Erythroblast (primary cell): ENCODE measurements at regions not wholly inside any gene's neighbourhood (a gene's known extent, or its start where the extent isn't known, plus 50 kb on each side); places are given as distances from the start of the nearest gene placed in this dataset.
"Not testable (repeated sequence)": the region's sequence is repeated elsewhere in the genome, so short reads cannot be mapped to it uniquely, and the experiment has no call there.

ENCODE experiments used
- DNase-seq, 2 experiments: peaks; one replicate each; lab custom pipeline; 2025; lab: John Stamatoyannopoulos, UW
- GATA1 ChIP-seq: IDR thresholded peaks from 2 replicates; pipeline ENCODE4 v1.6.1; 2011; ENCODE audit warnings: low read depth, mild to moderate bottlenecking, control low read depth, low read length, moderate library complexity
- POLR2A ChIP-seq: IDR thresholded peaks from 2 replicates; pipeline ENCODE4 v1.6.1; 2011; ENCODE audit warnings: mild to moderate bottlenecking, low read length

DNA sequence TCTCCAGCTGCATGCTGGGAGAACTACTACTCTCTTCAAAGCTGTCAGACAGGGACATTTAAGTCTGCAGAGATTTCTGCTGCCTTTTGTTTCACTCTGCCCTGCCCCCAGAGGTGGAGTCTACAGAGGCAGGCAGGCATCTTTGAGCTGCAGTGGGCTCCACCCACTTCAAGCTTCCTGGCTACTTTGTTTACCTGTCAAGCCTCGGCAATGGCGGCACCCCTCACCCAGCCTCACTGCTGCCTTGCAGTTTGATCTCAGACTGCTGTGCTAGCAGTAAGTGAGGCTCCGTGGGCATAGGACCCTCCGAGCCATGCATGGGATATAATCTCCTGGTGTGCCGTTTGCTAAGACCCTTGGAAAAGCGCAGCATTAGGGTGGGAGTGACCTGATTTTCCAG lies 61.7 kb downstream of the DMRTA1 start:
- not testable (repeated sequence) for DNase-seq

DNA sequence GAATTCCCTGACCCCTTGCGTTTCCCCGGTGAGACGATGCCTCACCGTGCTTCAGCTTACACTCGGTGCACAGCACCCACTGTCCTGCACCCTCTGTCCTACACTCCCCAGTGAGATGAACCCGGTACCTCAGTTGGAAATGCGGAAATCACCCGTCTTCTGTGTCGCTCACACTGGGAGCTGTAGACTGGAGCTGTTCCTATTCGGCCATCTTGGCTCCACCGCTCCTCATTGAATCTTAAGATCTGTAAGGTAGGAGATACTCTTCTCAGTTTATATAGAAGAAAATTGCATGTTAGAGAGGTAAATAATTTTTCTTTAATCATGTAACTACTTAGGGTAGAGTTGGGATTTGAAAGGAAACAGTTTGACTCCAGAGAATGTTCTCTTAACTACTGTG lies 62.2 kb downstream of the DMRTA1 start:
- no peak for DNase-seq
- TF ChIP-seq GATA1 (no peak), POLR2A (no peak)

DNA sequence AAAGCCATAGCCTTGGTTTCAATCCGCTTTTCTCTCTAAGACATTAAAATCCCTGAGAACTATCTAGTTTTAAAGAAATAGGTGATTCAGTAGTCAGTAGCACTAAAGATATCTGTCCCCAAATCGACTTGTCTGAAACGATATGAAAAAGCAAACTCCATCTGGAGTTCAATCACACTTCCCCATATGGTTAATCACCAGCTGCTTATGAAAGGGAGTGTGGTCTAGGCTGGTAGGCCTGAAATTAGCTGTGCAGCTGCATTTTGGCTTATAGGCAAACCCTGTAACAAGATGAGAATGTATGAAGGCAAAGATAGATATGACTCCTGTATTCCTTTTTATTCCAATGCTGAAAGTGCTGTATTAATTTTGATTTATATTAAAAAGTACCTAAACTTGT lies 65.9 kb downstream of the DMRTA1 start:
- DNase-seq, result no peak
- no peak for TF ChIP-seq POLR2A
- no peak for TF ChIP-seq GATA1

DNA sequence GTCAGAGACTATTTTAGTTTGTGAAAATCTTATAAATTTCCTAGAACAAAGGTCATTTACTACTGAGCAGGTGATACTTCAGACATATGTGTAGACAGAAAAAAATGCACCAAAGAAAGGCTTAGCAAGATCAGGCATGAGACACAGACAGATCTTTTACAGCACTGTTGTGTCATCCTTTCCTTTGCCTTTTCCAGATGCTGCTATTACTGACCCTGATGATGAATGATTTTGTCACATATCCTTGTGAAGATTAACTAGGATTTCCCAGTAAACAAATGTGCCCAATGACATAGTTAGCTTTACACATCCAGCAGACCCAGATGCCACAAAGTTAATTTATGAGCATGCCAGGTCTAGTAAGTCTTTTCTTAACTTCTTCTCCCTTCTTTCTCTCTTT lies 68.2 kb downstream of the DMRTA1 start:
- TF ChIP-seq GATA1 (no peak), POLR2A (no peak)
- no peak for DNase-seq

DNA sequence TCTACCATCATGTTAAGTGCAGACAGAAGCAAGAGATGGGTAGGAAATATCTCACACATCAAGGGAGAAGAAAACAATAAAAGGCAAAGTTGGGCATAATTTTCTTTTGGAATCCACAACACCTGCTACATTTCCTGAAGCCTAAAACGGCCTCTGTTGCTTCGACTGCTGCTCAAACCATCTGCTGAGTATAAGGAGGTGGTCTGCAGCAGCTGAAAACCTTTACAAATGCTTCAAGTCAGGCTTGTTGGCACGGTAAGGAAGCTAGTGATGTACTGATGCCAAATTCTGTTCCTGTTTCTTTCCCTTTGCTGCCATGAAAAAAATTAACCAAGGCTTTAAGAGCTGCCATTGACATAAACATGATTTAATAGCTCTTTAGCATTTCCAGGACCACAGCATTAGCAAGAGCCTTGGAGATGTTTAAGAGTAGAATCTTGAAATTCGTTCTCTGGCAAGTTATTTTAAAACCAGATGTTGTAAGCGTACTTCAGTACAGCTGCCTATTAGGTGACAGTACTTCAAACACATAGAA lies 75.6 kb downstream of the DMRTA1 start:
- DNase-seq, result no peak
- TF ChIP-seq GATA1 (no peak), POLR2A (no peak)

DNA sequence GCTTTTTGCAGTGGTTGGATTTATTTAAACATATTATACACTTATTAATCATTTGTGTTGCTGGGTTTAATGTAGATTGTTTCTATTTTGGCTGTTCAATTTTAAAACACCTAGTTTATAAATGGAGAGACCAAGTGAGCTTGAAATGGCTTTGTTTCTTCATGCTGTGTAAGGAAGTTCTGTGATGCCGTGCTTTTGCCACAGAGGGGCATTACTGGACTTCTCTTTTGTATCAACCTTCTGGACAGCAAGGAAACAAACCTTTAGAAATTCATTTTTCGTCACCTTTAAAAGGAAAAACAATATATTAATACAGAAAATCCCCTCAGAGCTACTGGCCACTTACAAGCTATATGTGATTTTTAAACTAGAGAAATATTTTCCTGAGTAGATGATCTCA lies 81.9 kb downstream of the DMRTA1 start:
- DNase-seq, result no peak
- TF ChIP-seq POLR2A, result no peak

DNA sequence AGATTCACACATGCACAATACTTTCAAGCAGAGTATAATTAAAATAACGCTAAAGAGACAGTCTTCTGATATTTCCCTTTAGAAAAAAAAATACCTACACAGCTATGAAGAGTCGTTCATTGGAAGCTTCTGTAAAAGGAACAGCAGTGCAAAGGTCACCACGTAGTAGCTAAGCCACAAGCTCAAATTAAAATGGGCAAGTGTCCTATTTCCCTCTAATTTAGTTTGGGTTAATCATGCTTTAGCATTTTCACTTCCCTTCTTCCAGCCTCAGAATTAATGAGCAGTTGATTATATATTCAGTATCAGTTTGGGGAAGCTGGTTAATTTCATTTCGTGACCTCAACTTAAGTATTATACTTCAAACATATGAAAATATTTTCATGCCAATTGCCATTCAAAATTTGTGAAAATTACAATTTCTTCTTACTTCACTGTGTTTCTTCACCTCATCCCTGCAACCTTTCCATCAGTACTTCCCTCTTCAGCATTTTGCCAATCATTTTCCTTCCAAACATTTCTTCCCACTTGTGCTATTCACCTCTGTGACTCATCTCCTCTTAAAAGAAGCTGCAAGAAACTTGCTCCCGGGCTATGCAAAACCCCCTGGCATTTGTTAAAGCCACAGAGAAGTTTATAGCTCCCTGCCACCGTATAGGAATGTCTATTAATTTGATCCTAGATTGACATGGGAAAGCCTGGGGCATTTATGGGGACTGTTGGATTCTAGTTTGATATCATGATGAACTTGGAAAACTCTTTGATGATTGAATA lies 83.0 kb downstream of the DMRTA1 start:
- DNase-seq, result no peak
- TF ChIP-seq POLR2A, result no peak
- no peak for TF ChIP-seq GATA1

DNA sequence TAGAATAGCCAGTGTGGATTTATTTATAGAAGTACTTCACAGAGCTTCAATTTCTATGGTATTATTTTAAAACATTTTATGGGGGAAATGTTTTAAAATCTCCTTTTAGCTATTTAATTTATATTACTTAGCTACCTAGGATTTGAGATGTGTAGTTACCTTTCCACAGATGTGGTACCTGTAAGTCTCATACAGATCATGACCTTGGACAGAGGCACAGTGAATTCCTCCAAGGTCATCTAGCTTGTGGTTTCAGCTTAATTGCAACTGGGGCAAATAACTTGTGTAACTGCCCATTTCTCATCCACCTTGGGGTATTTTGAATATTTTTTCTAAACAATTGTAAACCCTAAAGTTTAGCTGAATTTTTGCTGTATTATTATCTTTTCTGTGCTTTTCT lies 89.2 kb downstream of the DMRTA1 start:
- no peak for DNase-seq
- TF ChIP-seq POLR2A (no peak), GATA1 (no peak)

DNA sequence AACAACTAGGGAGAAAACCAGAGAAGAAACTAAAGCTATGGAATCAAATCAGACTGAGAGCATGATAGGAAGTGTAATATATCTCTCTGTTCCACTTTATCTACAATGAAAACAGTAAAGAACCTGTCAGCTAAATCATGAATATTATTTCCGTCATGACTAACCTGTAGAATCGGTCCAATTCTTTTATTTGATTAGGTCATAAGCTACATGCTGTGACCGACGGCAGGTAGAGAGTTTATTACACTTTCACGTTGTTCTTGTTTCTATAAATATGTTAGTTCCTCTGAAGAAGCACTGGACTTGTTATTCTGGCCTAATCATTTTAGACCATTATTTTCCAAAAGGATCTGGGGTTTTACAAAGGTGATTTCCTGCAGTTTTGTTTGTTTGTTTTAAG lies 91.1 kb downstream of the DMRTA1 start:
- TF ChIP-seq GATA1, result no peak
- no peak for TF ChIP-seq POLR2A
- DNase-seq, result no peak

DNA sequence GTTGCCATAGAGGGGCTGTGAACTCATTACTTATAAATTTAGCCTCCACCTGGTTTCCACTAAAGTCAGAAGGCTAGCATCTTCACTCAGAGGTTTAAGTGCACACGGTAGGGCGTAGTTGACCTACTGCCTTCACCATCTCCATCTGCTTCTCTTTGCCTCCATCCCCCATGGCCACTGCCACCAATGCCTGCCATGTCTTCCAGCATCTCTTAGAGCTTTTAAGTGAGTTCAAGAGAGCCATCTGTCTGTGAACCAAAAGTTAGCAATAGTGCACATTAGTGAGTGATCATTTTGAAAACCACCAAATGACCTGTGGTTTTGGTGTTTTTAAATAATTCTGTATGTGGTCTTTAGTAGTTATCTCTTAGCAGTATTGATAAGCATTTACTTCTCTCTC lies 102.0 kb downstream of the DMRTA1 start:
- DNase-seq, result no peak
- no peak for TF ChIP-seq POLR2A
- TF ChIP-seq GATA1, result no peak

DNA sequence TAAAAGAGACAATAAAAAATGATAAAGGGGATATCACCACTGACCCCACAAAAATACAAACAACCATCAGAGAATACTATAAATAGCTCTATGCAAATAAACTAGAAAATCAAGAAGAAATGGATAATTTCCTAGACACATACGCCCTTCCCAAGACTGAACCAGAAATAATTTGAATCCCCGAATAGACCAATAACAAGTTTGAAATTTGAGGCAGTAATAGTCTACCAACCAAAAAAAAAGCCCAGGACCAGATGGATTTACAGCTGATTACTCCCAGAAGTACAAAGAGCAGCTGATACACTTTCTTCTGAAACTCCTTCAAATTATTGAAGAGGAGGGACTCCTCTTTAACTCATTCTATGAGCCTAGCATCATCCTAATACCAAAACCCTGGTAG lies 128.1 kb downstream of the DMRTA1 start:
- no peak for DNase-seq
- no peak for TF ChIP-seq GATA1
- TF ChIP-seq POLR2A, result no peak

DNA sequence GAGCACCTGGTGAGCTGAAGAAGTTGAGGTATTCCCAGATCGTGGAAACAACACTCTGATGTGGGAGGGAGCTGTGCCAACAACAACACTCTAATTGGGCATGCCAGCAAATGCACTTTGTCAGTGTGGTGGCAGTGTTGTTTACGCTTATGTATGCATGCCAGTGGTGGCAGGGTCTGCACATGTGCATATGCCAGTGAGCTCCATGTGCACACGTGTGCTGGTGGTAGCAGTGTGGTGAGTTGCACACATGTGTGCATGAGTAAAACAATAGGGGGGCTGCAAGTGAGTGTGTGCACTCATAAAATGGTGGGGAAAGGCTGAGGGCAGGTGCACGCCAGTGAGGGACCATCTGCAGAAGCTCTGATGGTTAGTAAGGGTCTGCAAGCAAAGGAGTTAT lies 134.2 kb downstream of the DMRTA1 start:
- TF ChIP-seq GATA1 (no peak), POLR2A (no peak)
- DNase-seq, result no peak

DNA sequence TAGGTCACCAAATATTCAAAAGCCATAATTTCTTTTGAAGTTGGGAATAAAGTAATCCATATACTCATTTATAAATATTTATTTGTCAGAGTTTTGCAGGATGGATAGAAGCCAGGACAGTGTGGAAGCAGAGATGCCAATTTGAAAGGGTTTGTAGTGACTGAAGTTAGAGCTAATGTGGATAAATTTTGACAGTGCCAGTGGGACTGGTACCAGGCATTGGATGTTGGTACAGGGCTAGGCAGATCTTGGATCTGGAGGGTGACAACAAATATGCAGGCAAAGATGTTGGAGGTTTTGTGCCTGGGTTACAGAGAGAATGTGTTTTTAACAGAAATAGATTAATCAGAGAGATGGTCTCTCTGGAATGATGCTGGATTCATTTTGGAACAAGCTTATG lies 135.6 kb downstream of the DMRTA1 start:
- TF ChIP-seq GATA1, result no peak
- no peak for DNase-seq

DNA sequence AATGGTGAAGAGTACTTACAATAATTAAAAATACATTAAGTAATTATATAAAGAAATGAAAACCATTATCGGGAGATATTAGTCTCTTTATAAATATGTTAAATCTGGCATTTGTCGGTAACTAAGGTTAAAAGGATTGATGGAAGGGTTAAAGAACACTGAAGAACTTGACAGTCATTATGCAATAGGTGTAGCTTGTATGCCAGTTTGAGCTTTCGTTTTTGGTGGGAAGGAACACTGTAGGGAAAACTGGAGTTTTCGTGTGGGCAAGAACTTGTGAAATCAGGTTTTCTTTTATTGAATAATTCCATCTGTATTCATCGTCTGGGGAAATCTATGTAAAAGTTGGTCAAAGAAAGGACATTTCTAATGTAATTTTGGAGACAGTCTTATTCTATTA lies 142.3 kb downstream of the DMRTA1 start:
- TF ChIP-seq GATA1 (no peak), POLR2A (no peak)
- DNase-seq, result no peak

DNA sequence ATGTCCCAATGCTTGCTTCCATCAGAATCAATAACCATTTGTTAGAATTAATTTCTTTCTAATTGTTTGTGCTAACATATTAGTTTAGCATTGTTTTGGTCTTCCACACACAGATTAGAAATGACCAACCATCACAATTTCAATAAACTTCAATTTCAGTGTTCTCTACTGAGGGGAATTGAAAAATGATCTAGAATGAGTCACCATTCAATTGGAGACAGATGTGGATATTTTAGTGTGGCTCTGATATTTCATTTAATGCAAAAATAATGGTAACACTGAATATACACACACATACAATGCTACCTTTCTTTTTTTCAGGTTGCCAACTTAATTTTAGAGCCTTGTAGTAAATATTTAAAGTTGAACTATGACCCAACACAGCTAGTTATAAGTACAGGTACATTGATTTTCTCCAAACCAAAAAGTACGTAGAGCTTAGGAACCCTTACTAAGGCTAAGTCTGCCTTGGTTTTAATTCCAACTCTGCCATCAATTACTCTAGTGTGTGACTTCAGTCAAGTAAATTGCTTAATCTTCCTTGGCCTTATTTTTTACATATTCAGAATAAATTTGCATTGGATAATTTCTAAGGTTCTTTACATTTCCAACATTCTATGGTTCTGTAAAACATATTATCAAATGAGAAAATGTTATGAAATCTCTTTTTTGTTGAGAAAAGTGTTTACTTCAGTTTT lies 143.9 kb downstream of the DMRTA1 start:
- no peak for TF ChIP-seq GATA1
- no peak for TF ChIP-seq POLR2A
- DNase-seq, result no peak

DNA sequence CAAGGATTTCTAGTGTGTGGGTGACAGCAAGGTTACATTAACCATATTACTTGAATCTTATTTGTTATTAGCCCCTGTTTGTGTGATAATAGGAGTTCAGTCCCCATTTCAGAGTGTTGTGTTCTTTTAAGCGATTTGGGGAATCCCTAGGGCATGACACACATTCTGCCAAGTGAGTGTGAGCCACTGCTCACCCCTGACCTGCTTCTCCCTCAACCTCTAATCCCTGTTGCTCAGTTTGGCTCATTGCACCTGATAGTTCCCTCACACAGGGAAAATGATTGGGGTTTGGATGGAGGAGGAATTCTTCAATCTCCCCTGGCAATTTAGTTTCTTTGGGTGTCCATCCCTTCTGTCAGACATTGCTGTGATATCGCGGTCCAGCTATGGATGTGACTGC lies 149.2 kb downstream of the DMRTA1 start:
- no peak for TF ChIP-seq POLR2A
- TF ChIP-seq GATA1, result no peak
- DNase-seq, result no peak
